ENCODE measurements at regions not wholly inside any gene's neighbourhood (a gene's known extent, or its start where the extent isn't known, plus 50 kb on each side); places are given as distances from the start of the nearest gene placed in this dataset.

GRCh38 chr2:166545473-166545872 is 51.4 kb upstream of the SCN7A start (continued):
- no peak for TF ChIP-seq HOMEZ (CRISPR knock-in tag; IDR thresholded peaks at IDR 0.05)
- TF ChIP-seq ZNF79 (CRISPR knock-in tag; IDR thresholded peaks at IDR 0.05; ENCODE audit: low read depth), result no peak
- no peak for TF ChIP-seq ZNF140 (CRISPR knock-in tag; IDR thresholded peaks at IDR 0.05)
- TF ChIP-seq SMAD1 (IDR thresholded peaks at IDR 0.05; ENCODE audit: low read depth, low read length, partially characterized antibody), result no peak
- TF ChIP-seq MXI1 (IDR thresholded peaks at IDR 0.05; ENCODE audit: low read depth, low read length), result no peak

Data from K562 (cell line).